GM21390 (cell line): ENCODE measurements at regions not wholly inside any gene's neighbourhood (a gene's known extent, or its start where the extent isn't known, plus 50 kb on each side); places are given as distances from the start of the nearest gene placed in this dataset.

Experiments
- ATAC-seq: cut with Tn5 transposase; IDR thresholded peaks from one replicate; pipeline ENCODE4 v1.9.1; 2021; ENCODE audit not compliant: unreplicated experiment

DNA sequence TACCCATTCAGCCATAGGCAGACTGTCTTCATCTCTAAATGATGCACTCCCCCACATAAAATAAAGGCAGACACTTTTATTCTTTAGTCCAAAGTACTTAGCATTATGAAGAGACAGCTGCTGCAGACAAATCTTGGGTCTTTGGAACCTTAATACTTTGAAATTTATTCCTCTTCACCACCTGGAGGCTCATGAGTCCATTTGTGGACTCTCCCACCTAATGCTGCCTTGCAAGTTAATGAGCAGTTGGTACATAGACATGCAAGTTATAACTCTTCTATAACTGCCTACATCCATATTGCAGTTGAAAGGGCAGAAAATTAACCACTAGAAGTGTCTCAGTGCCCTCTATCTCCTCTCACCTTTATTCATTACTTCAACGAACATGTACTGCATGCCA, 118.6 kb upstream of the CPEB2 start:
- ATAC-seq, result no peak

DNA sequence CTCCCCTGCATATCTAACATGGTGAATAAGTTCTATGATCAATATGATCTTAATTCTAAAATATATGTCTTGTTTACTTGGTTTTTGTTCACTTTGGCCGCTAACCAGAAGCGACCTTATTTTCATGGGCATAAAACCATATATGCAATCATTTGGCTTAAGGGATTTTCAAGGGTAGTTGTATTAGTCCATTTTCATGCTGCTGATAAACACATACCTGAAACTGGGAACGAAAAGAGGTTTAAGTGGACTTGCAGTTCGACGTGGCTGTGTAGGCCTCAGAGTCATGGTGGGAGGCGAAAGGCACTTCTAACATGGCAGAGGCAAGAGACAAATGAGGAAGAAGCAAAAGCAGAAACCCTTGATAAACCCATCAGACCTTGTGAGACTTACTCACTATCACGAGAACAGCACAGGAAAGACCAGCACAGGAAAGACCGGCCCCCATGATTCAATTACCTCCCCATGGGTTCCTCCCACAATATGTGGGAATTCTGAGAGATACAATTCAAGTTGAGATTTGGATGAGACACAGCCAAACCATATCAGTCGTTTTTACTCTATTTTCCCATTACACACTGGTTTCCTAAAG, 114.3 kb upstream of the CPEB2 start:
- no peak for ATAC-seq

DNA sequence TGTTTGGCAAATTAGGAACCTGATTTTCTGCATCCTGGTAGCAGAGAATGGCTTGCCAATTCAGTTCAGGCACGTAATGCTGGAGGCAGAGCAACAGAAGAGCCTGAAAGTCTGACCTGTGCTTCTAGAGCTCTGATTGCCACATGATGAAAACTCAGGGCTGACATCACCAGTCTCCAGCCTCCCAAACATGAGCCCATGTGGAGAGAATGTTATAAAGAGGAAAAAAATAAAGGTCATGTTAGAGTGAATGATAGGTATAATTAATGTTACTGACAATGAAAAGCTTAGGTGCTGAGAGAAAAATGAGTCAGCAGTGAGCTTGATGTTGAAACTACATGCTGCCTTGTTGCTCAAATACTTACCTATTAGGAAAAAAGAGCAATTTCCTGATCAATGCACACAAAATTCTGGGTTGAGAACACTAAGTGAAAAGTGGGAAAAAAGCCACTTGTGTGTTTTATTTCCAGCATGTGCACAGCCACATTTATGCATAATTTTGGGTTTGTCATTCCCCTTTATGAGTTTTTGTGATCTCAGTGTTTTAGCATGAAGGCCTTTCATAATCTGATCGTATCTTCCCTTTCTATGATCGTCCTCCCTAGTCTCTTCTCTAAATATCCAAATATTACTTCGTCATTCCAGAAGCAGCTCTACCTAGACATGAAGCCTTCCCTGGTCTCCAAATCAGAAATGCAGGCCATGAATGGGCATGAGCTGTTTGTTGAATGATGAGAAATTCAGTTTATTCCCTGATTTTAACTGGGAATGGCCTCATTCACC, 113.3 kb upstream of the CPEB2 start:
- no peak for ATAC-seq

DNA sequence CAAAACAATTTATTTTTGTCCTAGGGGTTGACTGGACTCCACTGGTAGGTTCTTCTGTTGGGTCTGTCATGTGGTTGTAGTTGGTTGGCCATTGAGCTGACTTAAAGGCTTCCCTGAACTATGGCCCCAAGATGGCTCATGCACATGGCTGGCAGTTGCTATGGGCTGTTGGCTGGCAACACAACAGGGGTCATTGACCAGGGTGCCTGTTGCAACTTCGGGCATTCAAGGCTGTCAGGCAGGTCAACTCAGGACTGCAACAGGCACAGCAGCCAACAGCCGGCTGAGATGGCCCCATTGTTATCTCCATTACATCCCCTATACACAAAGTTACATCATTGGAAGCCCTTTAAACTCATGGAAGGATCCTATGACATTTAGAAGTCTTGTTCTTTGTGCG, 109.7 kb upstream of the CPEB2 start:
- no peak for ATAC-seq

DNA sequence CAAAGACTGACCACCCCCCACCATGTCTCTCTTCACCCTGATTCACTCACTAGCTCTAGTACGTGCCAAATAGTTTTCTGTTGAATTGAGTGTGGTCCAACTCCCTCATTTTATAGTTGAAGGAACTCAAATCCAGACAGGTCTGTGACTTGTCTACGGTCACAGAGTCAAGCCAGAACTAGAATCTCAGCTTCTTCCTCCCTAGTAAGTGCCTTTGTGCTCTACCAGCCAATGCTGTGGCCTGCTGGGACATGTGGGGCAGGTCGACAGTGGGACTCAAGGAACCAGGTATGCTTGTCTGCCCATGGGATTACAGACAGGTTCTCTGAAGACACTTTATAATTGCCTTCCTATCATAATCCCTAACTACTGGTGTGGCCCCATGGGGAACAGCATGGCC, 108.6 kb upstream of the CPEB2 start:
- no peak for ATAC-seq

DNA sequence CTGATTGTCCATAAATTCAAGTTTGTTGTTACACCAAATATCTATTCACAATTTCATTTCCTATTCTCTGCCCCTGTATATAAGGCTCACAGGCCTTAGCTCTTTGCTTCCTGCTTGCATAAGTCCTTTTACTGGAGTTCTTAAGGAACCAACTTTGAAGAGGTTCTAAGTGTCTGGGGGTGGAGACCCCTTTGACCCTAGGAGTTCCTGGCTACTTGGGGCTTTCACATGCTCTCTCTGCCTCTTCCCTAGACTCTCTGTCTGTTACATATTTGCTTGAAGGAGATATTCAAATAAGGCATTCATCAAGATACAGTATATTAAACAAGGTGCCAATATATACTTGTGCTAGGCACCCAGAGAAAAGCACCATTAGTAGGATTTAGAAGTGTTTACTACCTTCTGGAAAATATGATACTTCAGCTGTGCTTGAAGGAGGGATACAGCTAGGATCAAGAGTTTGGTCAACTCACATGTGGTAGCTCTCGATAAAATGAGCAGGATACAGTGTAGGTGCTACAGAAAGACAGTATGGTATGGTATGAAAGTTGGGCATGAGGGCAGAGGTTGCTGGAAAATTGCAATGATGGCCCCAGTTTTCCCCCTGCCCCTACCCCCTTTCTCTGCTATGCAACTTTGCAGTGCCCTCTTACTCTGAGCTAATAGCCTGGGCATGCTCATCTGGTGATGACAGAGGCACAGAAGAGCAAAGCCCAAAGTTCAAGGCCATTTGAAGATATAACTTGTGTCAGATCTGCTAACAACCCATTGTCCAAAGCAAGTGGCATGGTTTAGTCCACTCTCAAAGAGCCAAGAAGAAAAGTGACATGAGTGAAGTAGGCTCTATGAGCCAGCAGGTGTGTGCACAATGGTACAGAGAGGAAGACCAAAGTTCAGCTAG, 107.6 kb upstream of the CPEB2 start:
- ATAC-seq, result no peak

DNA sequence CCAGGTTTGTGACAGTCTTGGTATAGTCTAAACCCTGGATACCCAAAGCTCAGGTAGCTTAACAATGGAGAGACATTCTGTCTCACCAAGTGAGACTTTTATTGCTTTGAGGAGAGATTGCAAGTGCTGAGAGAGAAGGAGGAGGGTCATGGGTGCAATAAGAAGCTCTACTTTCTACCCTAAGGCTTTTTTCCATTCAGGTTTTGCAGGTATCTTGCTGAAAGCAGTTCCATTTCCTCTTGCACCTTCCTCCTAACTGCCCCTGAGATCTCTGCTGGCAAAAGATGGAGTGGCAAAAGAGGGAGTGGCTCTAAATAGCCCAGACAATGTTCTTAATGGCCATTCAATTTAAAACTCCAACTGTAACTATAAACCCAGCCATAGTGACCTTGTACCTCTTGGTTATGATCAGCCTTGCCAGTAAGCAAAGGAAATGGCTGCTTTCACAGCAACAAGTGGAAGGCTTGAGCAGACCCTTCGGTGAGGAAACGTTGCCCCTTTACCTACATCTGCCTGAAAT, 105.6 kb upstream of the CPEB2 start:
- no peak for ATAC-seq

DNA sequence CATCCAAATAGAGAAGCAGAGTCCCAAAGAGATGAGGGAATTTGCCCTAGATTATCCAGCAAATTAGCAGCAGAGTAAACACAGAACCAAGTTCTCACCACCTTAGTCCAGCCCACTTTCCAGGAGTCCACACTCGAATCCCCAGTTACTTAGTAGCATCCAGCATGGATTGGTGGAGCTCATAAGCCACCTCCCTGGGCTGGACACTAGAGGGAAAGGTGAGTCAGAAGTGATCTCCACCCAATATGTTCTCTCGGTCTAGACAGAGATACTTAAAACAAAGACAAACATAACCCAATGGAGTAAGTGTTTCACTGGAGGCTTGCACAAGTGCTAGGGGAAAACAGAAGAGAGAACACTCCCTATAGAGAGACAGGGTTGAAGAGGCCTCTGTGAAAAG, 105.1 kb upstream of the CPEB2 start:
- ATAC-seq, result no peak

DNA sequence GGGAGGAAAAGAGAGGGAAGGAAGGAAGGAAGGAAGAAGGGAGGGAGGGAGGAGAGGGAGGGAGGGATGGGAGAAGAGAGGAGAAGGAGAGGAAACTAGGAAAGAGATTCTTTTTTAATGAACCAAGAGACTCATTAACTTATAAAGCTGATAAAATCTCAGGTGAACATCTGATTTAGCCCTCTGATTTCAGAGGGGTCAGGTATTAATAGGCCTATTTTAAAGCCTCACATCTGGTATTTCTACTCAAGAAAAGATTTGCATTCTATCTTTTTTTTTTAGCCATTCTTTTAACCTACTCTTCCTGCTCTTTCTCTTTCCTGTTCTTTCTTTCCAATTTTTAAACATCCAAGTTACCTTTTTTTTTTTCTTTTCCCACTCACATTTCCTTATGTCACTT, 103.3 kb upstream of the CPEB2 start:
- ATAC-seq, result no peak

DNA sequence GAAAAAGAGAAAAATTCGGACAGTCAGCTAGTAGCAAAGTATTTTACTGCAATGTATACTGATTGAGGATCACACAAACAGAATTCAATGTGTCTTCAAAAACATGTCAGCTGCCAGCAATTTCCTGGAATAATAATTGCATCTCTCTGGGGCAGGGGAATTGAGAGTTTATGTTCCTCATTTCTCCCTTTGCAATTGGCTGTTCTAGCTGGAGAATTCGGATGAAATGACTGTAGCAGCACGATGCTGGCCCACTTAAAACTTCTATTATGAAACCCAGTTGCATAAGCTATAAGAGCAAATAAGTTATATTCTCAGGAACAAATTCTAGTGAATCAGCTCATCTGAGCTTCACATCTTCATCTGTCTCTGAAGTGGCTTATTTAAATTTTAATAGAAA, 99.9 kb upstream of the CPEB2 start:
- ATAC-seq, result no peak

DNA sequence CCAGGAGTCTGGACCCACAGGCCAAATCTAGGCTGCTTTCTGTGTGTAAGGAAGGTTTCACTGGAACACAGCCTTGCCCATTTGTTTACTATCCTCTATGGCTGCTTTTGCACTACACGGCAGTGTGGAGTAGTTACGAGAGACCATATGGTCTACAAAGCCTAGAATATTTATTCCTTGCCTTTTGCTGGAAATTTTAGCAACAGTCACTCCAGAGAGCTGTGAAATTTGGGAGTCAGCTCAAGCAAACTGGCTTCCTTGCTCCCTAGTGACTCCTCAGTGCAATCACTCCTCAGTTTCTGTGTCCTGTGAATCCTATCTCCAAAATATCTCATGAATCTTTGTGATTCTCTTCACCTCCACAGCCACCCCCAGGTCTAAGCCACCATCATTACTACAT, 99.0 kb upstream of the CPEB2 start:
- no peak for ATAC-seq

DNA sequence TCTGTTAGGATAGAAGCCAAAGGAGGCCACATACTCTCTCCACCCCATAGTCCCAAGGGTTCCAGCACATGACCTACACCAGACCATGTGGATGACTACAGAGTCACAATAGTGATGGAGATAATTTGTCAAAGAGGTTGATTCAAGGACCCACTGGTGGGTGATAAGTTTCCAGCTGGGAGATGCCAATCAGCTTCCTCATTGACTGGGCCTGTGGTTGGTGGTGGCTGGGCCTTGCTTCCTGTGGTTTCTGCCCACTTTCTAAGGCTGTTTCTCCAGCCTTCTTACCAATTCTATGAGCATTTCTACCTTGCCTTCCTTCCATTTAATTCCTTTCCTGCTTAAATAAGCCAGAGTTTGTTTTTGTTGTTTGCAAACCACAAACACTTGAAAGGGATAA, 95.5 kb upstream of the CPEB2 start:
- no peak for ATAC-seq

DNA sequence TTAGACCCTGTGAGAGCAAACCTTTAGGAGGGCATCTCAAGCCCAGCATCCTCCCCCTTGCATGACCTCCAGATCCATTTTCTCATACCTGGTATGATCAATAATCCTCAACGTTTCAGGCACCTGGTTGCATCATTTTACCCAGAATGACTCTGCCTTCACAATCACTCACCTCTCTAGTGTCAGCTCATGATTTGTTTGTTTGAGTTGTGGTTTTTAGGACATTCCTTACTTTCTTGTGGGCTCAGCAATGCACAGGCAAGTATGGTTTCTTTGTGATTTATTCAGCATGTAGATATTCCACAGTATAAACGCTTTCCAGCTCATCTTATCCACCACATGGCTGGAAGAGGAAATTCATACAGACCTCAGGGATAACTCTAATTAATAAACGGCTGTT, 93.6 kb upstream of the CPEB2 start:
- no peak for ATAC-seq

DNA sequence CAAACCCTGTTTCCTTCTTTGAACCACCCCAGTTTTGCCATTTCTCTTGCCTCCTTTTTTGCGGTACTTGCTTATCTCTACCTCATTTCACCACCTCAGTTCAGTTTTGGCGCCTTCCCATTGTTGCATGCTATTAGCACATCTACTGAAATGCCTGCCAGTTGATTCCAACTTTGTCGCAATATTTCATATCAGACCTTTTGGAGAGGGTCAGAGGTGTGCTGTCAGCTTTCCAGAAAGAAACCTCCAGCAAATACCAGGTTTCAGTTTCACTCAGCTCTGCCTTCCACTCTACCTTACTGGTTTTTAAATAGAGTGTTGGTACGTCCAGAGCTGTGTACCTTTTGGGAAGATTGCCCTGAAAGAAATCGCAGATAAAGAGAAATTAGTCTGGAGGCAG, 91.9 kb upstream of the CPEB2 start:
- ATAC-seq, result no peak

DNA sequence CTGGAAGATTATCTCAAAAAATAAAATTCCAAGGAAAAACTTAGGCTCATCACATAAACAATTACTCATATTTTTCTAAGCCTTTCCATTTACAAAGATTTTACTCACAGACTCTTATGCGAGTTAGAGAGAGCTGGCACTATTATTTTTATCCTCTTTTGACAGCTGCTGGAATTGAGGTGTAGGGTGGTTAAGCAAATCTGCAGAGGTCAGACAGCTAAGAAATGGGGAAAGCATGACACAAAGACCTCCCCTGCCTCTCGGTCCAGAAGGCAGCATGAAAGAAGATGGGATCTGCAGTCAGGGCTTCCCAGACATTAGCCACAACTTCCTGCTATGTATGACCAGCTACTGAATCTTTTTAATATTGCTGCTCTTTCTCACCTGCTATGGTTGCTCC, 89.9 kb upstream of the CPEB2 start:
- no peak for ATAC-seq

DNA sequence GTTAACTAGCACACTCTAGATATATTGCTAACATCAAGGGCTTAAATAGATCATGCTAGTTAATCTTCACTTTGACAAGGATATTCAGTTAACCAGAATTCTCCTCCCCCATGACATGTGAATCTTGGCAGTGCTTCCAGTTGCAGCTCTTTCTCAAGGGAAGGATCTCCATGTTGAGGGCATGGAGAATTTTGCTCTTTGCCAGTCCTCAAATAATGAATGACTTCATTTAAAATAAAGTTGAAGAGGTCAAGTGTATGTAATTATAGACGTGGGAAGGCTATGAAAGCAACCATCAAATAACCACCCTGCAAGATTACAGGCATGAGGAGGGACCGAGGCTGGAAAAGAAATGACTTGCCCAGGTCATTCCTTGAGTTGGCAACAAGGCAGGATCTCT, 87.3 kb upstream of the CPEB2 start:
- no peak for ATAC-seq

DNA sequence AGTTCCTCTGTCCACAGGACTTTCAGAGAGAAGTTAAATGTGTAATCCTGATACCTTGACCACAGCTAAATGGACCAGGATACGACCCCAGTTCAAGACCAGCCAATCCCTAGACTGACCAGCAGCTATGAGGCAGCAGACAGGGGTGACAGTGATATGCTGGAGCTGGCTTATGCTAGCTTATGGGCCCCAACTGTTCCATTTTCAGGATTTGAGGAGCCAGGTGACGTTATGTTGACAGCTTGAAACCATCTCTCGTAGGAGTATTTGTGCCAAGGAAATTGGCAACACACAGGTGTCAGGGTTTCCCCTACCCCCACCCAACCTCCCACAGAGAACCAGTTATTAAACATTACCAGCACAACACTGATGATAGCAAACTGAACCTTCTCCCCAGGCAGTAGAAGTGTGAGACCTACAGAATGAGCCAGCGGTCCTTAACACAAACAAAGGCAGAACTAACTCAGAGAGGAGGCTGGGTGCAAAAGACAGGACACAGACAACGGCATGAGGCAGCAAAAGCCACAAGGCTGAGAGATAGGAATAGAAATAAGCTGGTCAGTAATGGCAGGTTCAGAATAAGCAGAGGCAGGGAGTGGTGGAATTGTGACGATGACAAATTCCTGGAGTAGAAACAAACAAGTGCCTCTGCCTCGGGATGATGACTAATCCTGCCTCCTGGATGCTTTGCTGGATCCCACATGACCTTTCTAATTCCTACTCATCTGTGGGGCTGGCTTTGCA, 85.6 kb upstream of the CPEB2 start:
- no peak for ATAC-seq

DNA sequence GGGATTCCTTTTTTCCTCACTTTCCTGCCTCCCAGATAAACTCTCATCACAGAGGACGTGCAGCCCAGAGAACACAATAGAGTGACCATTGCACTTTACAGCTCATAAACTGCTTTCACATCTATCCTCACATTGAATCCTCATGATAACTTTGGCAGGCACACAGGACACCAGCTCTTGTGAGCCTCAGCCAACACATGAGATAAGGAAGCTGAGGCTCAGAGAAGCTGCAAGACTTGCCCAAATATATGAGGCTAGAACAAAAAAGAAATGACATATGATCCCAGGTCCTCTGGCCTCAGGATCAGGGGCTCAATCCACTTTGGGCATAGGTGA, 85.0 kb upstream of the CPEB2 start:
- no peak for ATAC-seq

DNA sequence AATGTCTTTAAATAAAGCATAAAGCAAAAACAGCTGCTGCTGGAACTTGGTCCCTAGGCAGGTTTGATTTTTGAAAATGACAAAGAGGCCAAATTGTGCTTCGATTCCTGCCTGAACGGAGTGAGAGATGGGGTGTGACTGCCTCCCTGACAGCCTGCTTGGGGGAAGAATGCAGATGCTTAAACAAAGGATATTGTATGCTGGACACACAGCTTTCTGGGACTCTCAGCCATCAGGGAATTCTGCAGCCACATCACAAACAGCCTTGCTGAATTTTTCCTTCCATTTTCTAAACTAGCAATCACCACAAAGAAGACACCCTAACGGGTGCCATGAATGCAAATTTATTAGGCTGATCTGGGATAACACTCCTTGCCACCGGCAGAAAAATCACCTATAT, 83.9 kb upstream of the CPEB2 start:
- no peak for ATAC-seq

DNA sequence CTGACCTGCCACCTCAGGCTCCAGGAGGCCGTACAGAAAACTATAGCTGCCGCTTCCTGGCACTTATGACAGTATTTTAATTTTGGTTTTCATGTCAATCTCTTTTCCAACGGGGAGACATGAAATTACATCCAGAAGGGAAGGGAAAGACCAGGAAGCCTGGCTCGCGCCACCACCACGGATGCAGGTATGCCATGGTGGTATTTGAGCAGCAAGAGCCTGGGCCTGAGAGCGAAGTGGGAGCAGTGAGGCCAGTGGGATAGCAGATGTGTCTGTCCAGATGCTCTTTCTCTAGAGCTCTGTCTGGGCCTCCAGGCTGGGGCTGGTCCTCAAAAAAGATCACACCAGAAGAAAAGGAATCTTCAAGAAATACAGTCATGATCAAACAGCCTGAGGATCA, 82.5 kb upstream of the CPEB2 start:
- ATAC-seq, result no peak

DNA sequence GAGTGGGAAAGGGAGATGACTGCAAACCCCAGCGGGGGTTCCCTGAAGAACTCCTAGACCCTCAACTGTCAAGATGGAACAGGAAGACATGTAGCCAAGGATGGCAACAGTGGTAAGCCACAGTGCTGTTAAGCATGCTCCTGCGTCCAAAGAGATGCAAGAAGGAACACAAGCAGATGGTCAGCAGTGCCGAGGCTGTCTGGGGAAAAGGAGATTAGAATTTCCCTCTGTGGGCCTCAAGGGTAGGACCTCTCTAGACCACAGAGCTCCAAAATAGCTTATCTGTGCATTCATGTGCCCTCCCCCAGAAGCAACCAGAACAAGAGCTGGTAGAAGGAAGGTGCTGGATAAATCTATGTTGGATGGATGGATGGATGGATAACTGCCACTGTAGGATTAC, 82.0 kb upstream of the CPEB2 start:
- ATAC-seq, result no peak
